Skeletal muscle tissue (tissue), 3 donors: ENCODE measurements at regions not wholly inside any gene's neighbourhood (a gene's known extent, or its start where the extent isn't known, plus 50 kb on each side); places are given as distances from the start of the nearest gene placed in this dataset.

Experiments used
- H3K27ac ChIP-seq: one replicate; pipeline ENCODE4 v1.7.0; 2013; ENCODE audit warnings: mild to moderate bottlenecking, low read depth, low read length, inconsistent platforms
- H3K27me3 ChIP-seq, 3 donors: one replicate each; pipeline ENCODE4 v1.7.0; 2013; ENCODE audit warnings: low read length in 3 of 3; ENCODE audit not compliant: control insufficient read depth in 3 of 3, insufficient read depth in 3 of 3
- H3K36me3 ChIP-seq, 3 donors: one replicate each; pipeline ENCODE4 v1.7.0; 2013; ENCODE audit warnings: low read length in 3 of 3; ENCODE audit not compliant: control insufficient read depth in 3 of 3, insufficient read depth in 3 of 3
- H3K4me1 ChIP-seq, 3 donors: one replicate each; pipeline ENCODE4 v1.7.0; 2013; ENCODE audit warnings: low read length in 3 of 3, mild to moderate bottlenecking in 3 of 3; ENCODE audit not compliant: control insufficient read depth in 3 of 3, insufficient read depth in 3 of 3
- H3K4me3 ChIP-seq, 3 donors: one replicate each; pipeline ENCODE4 v1.7.0; 2013; ENCODE audit warnings: low read length in 3 of 3
- H3K9ac ChIP-seq, 3 donors: one replicate each; pipeline ENCODE4 v1.7.0; 2013; ENCODE audit warnings: low read length in 3 of 3, mild to moderate bottlenecking in 3 of 3, moderate library complexity in 2 of 3, low read depth in 1 of 3
- H3K9me3 ChIP-seq, 3 donors: one replicate each; pipeline ENCODE4 v1.7.0; 2013; ENCODE audit warnings: low read length in 3 of 3; ENCODE audit not compliant: control insufficient read depth in 3 of 3
- donor health status: Osteomylitis.

- H3K36me3 ChIP-seq, result no peaks in the 10 kb centered on the region
- H3K4me3 ChIP-seq, result no peak overlapping the region
- H3K9me3 ChIP-seq, result peaks cover 0 to 2% (median 0%) of the 10 kb centered on the region in 3 donors
- peaks cover 5 to 10% (median 5%) of the 10 kb centered on the region in 3 donors for H3K4me1 ChIP-seq
- H3K9ac ChIP-seq, result no peak overlapping the region
- H3K27me3 ChIP-seq, result no peaks in the 10 kb centered on the region
- H3K27ac ChIP-seq, result no peak overlapping the region
These were observed 296.0 kb downstream of the HLX start for GRCh38 chr1:221175249-221175648.

GRCh38 chr1:221180704-221181368, 301.6 kb downstream of the HLX start:
- Histone ChIP-seq H3K4me3 (no peak overlapping the region), H3K27ac (no peak overlapping the region), H3K27me3 (no peaks in the 10 kb centered on the region), H3K36me3 (no peaks in the 10 kb centered on the region), H3K9me3 (no peaks in the 10 kb centered on the region), H3K9ac (no peak overlapping the region), H3K4me1 (no peaks in the 10 kb centered on the region)

GRCh38 chr1:221182791-221183533, 303.7 kb downstream of the HLX start:
- Histone ChIP-seq H3K36me3 (no peaks in the 10 kb centered on the region), H3K4me1 (no peaks in the 10 kb centered on the region), H3K4me3 (no peak overlapping the region), H3K9ac (no peak overlapping the region), H3K9me3 (no peaks in the 10 kb centered on the region), H3K27ac (no peak overlapping the region), H3K27me3 (no peaks in the 10 kb centered on the region)

- H3K36me3 ChIP-seq, result no peaks in the 10 kb centered on the region
- no peaks in the 10 kb centered on the region for H3K27me3 ChIP-seq
- H3K9ac ChIP-seq, result no peak overlapping the region
- no peak overlapping the region for H3K4me3 ChIP-seq
- no peaks in the 10 kb centered on the region for H3K4me1 ChIP-seq
- no peaks in the 10 kb centered on the region for H3K9me3 ChIP-seq
- no peak overlapping the region for H3K27ac ChIP-seq
These were observed 305.0 kb downstream of the HLX start for GRCh38 chr1:221184131-221184794.

GRCh38 chr1:221187174-221187573, 307.9 kb downstream of the HLX start:
- no peaks in the 10 kb centered on the region for H3K27me3 ChIP-seq
- no peak overlapping the region for H3K9ac ChIP-seq
- no peak overlapping the region for H3K27ac ChIP-seq
- no peaks in the 10 kb centered on the region for H3K4me1 ChIP-seq
- no peaks in the 10 kb centered on the region for H3K9me3 ChIP-seq
- H3K4me3 ChIP-seq, result no peak overlapping the region
- H3K36me3 ChIP-seq, result no peaks in the 10 kb centered on the region

GRCh38 chr1:221188458-221188857, 309.2 kb downstream of the HLX start:
- no peak overlapping the region for H3K9ac ChIP-seq
- H3K9me3 ChIP-seq, result no peaks in the 10 kb centered on the region
- H3K27me3 ChIP-seq, result no peaks in the 10 kb centered on the region
- H3K4me1 ChIP-seq, result no peaks in the 10 kb centered on the region
- H3K27ac ChIP-seq, result no peak overlapping the region
- no peak overlapping the region for H3K4me3 ChIP-seq
- no peaks in the 10 kb centered on the region for H3K36me3 ChIP-seq

- Histone ChIP-seq H3K27me3 (no peaks in the 10 kb centered on the region), H3K4me3 (no peak overlapping the region), H3K9ac (no peak overlapping the region), H3K9me3 (no peaks in the 10 kb centered on the region), H3K27ac (no peak overlapping the region), H3K4me1 (no peaks in the 10 kb centered on the region), H3K36me3 (no peaks in the 10 kb centered on the region)
These were observed 311.0 kb downstream of the HLX start for GRCh38 chr1:221190249-221190648.

- no peaks in the 10 kb centered on the region for H3K27me3 ChIP-seq
- H3K27ac ChIP-seq, result no peak overlapping the region
- H3K36me3 ChIP-seq, result no peaks in the 10 kb centered on the region
- no peak overlapping the region for H3K4me3 ChIP-seq
- H3K9me3 ChIP-seq, result no peaks in the 10 kb centered on the region
- H3K9ac ChIP-seq, result no peak overlapping the region
- H3K4me1 ChIP-seq, result no peaks in the 10 kb centered on the region
These were observed 312.8 kb downstream of the HLX start for GRCh38 chr1:221192055-221192454.

- Histone ChIP-seq H3K27ac (no peak overlapping the region), H3K36me3 (no peaks in the 10 kb centered on the region), H3K4me1 (peaks cover 0 to 9% (median 3%) of the 10 kb centered on the region in 3 donors), H3K9me3 (no peaks in the 10 kb centered on the region), H3K4me3 (no peak overlapping the region), H3K9ac (no peak overlapping the region), H3K27me3 (no peaks in the 10 kb centered on the region)
These were observed 321.2 kb downstream of the HLX start for GRCh38 chr1:221200464-221200863.

- Histone ChIP-seq H3K9ac (no peak overlapping the region), H3K27ac (no peak overlapping the region), H3K9me3 (no peaks in the 10 kb centered on the region), H3K27me3 (no peaks in the 10 kb centered on the region), H3K4me3 (no peak overlapping the region), H3K4me1 (peaks cover 0 to 9% (median 3%) of the 10 kb centered on the region in 3 donors), H3K36me3 (no peaks in the 10 kb centered on the region)
These were observed 322.5 kb downstream of the HLX start for GRCh38 chr1:221201773-221202172.
